Activated B cell treated with CpG ODN at 0.5 μM for 24 hours (primary cell): ENCODE measurements at regions not wholly inside any gene's neighbourhood (a gene's known extent, or its start where the extent isn't known, plus 50 kb on each side); places are given as distances from the start of the nearest gene placed in this dataset.

ENCODE experiments used
- ATAC-seq: fragments of 200-7000 bp; cut with Tn5 transposase; one replicate; pipeline ENCODE4 v1.10.0; 2021; ENCODE audit warnings: low read depth, mild to moderate bottlenecking, moderate library complexity
- CTCF ChIA-PET: fragments of 350-600 bp; sonication (Branson Sonifier 250); formaldehyde crosslinking; loops from one replicate; lab custom pipeline; 2021; ENCODE audit warnings: antibody characterized with exemption; lab: Charles Lee
- POLR2A ChIA-PET: fragments of 350-600 bp; sonication (Branson Sonifier 250); formaldehyde crosslinking; loops from one replicate; lab custom pipeline; 2021; ENCODE audit warnings: antibody characterized with exemption; lab: Charles Lee
- DNase-seq: peaks from one replicate; pipeline ENCODE4 v3.0.0; 2022
- H3K27ac Mint-ChIP-seq: one replicate; pipeline ENCODE4 v1.8.0; 2020; ENCODE audit warnings: mixed read lengths
- H3K27me3 Mint-ChIP-seq: one replicate; pipeline ENCODE4 v1.8.0; 2021; ENCODE audit warnings: mixed read lengths
- H3K36me3 Mint-ChIP-seq: one replicate; pipeline ENCODE4 v1.8.0; 2021; ENCODE audit warnings: low read depth, mixed read lengths
- H3K4me1 Mint-ChIP-seq: one replicate; pipeline ENCODE4 v1.8.0; 2021; ENCODE audit warnings: mixed read lengths
- H3K4me3 Mint-ChIP-seq: one replicate; pipeline ENCODE4 v1.8.0; 2020; ENCODE audit warnings: mild to moderate bottlenecking, mixed read lengths
- H3K9me3 Mint-ChIP-seq: one replicate; pipeline ENCODE4 v1.8.0; 2020; ENCODE audit warnings: mixed read lengths
- intact Hi-C: fragments of 100-400 bp; cut with micrococcal nuclease; formaldehyde crosslinking; loops from one replicate; pipeline ENCODE4 v1.15.1; 2024
- TF ChIP-seq, protein P1 (sequence below): fragments of 200-600 bp; IDR thresholded peaks from one replicate; pipeline ENCODE4 v1.8.0; 2022; ENCODE audit warnings: antibody characterized with exemption, mild to moderate bottlenecking

DNA sequence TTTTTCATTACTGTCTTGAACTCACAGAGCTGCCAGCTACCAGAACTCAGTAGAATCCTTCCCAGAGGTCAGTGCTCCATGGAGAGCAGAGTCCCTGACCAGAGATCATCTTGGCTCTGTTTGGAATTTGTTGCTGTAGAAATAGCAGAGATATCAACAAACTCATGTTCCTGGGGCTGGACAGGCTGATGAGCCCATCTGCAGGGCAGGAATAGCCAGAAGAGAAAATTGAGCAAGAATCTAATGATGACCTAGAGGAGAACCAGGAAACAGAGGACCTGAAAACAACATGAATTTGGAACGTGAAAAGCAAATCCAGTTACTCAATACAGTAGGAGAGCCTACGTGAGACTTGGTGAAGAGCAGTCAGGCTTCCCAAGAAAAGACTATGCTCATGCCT lies 437.8 kb downstream of the PLK2 start:
- no peaks in the 10 kb centered on the region for H3K4me1 Mint-ChIP-seq
- ATAC-seq (no peak), DNase-seq (no peak)
- ChIA-PET CTCF (interaction anchor here (0.6 kb wide), 1 partner anchor 25 kb away, joined by 3 read pairs; no protein-coding TSS in a partner anchor), POLR2A (no interaction called here)
- peaks cover 4% of the 10 kb centered on the region for H3K27me3 Mint-ChIP-seq
- no peak overlapping the region for H3K4me3 Mint-ChIP-seq
- no peaks in the 10 kb centered on the region for H3K36me3 Mint-ChIP-seq
- TF ChIP-seq, protein P1, sequence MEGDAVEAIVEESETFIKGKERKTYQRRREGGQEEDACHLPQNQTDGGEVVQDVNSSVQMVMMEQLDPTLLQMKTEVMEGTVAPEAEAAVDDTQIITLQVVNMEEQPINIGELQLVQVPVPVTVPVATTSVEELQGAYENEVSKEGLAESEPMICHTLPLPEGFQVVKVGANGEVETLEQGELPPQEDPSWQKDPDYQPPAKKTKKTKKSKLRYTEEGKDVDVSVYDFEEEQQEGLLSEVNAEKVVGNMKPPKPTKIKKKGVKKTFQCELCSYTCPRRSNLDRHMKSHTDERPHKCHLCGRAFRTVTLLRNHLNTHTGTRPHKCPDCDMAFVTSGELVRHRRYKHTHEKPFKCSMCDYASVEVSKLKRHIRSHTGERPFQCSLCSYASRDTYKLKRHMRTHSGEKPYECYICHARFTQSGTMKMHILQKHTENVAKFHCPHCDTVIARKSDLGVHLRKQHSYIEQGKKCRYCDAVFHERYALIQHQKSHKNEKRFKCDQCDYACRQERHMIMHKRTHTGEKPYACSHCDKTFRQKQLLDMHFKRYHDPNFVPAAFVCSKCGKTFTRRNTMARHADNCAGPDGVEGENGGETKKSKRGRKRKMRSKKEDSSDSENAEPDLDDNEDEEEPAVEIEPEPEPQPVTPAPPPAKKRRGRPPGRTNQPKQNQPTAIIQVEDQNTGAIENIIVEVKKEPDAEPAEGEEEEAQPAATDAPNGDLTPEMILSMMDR: no peak
- intact Hi-C loops: no loop called here
- H3K9me3 Mint-ChIP-seq: no peaks in the 10 kb centered on the region
- H3K27ac Mint-ChIP-seq: no peak overlapping the region

DNA sequence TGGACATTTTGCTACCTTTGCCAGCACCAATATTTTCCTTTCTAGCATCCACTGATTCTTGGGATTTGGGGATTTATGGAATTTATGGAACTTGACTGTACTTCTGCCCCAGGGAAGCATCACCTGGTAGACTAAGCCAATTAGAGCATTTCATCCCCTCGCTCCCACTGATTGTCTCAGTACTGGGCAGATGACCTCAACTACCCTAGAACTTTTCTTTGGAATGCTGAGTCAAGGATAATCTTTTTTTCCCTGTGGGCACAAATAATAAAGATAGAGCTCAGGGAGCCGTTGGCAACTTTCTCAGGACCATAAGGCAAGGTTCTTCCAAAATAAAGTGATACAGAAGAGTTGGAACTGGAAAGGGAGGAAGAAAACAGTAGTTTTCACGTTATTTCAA lies 438.4 kb downstream of the PLK2 start:
- H3K4me1 Mint-ChIP-seq: no peaks in the 10 kb centered on the region
- no peak for DNase-seq
- H3K36me3 Mint-ChIP-seq: no peaks in the 10 kb centered on the region
- H3K27me3 Mint-ChIP-seq: peaks cover 4% of the 10 kb centered on the region
- intact Hi-C loops: no loop called here
- ChIA-PET CTCF (no interaction called here), POLR2A (no interaction called here)
- no peak overlapping the region for H3K27ac Mint-ChIP-seq
- ATAC-seq: no peak
- H3K9me3 Mint-ChIP-seq: no peaks in the 10 kb centered on the region
- TF ChIP-seq, protein P1: no peak
- no peak overlapping the region for H3K4me3 Mint-ChIP-seq

GRCh38 chr5:58019614-58020013 lies 440.3 kb downstream of the PLK2 start:
- Mint-ChIP-seq H3K27ac (no peak overlapping the region), H3K27me3 (peaks cover 4% of the 10 kb centered on the region), H3K9me3 (no peaks in the 10 kb centered on the region), H3K4me1 (no peaks in the 10 kb centered on the region), H3K36me3 (no peaks in the 10 kb centered on the region), H3K4me3 (no peak overlapping the region)
- ChIA-PET CTCF (no interaction called here), POLR2A (no interaction called here)
- DNase-seq (no peak), ATAC-seq (no peak)
- TF ChIP-seq, protein P1: no peak
- intact Hi-C loops: no loop called here

DNA sequence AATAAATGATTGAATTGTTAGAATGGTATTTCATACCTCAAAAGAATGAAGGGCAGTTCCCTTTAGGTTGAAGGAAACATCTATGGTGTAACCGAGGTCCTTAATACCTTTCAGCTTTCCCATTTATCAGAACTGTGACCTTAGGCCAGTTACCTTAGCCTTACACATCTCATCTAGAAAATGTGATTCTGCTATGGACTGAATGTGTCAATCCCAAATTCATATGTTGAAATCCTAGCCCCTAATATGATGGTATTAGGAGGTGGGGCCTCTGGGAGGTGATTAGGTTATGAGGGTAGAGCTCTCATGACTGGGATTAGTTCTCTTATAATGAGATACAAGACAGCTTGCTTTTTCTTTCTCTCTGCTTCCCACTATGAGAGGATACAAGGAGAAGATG lies 441.9 kb downstream of the PLK2 start:
- Mint-ChIP-seq H3K36me3 (no peaks in the 10 kb centered on the region), H3K27ac (no peak overlapping the region), H3K9me3 (no peaks in the 10 kb centered on the region), H3K4me3 (no peak overlapping the region), H3K27me3 (peaks cover 4% of the 10 kb centered on the region), H3K4me1 (no peaks in the 10 kb centered on the region)
- ATAC-seq (no peak), DNase-seq (no peak)
- intact Hi-C loops: no loop called here
- ChIA-PET CTCF (no interaction called here), POLR2A (no interaction called here)
- TF ChIP-seq, protein P1: no peak

- no peak overlapping the region for H3K4me3 Mint-ChIP-seq
- H3K36me3 Mint-ChIP-seq: no peaks in the 10 kb centered on the region
- no peaks in the 10 kb centered on the region for H3K9me3 Mint-ChIP-seq
- H3K27me3 Mint-ChIP-seq: peaks cover 4% of the 10 kb centered on the region
- no peak for ATAC-seq
- POLR2A ChIA-PET: no interaction called here
- H3K4me1 Mint-ChIP-seq: no peaks in the 10 kb centered on the region
- no peak for DNase-seq
- TF ChIP-seq, protein P1: no peak
- intact Hi-C loops: no loop called here
- CTCF ChIA-PET: no interaction called here
- no peak overlapping the region for H3K27ac Mint-ChIP-seq
Measured at GRCh38 chr5:58016877-58017276, 443.0 kb downstream of the PLK2 start.
